ENCODE measurements at regions not wholly inside any gene's neighbourhood (a gene's known extent, or its start where the extent isn't known, plus 50 kb on each side); places are given as distances from the start of the nearest gene placed in this dataset.
"Not testable (repeated sequence)": the region's sequence is repeated elsewhere in the genome, so short reads cannot be mapped to it uniquely, and the experiment has no call there.

DNA sequence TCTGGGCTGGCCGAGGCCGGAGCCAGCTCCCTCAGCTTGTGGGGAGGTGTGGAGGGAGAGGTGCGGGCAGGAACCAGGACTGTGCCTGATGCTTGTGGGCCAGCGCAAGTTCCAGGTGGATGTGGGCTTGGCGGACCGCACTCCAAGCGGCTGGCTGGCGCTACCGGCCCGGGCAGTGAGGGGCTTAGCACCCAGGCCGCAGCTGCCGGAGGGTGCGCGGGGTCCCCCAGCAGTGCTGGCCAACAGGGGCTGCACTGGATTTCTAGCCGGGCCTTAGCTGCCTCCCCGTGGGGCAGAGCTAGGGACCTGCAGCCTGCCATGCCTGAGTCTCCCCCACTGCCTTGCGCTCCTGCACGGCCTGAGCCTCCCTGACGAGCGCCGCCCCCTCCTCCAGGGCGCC is 242.8 kb downstream of the CCSER2 start:
- no peak for DNase-seq

DNA sequence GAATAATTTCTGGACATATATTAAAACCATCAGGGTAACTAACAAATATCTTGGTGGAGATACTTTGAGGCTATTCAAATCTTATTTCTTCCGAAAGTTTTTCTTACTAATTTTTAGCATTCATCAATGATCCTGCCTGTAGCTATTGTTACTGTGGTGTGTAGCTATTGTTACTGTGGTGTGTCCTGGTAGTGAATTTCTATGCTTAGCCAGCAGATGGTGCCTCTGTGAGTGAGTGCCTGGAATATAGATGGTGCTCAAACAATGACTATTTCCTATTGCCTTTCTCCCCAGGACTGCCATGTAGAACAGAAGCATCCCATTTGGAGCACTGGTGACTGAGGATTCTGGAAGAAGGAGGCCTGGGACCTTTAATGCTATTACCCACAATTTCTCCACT is 245.7 kb downstream of the CCSER2 start:
- no peak for DNase-seq

DNA sequence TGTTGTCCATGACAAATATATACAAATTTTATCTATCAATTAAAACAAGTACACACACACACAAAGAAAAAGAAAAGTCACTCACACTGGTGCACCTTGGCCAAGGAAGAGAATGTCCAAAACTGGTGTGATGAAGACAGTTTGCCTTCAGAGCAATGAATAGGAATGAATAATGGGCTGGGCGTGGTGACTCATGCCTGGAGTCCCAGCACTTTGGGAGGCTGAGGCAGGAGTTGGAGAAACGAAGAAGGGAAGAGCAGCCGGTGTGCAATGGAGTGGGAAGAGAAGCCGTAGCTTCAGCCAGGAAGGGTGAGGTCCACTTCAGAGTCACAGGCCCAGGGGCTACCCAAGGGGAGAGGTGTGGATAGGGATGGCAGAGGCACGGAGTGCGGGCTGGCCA is 253.6 kb downstream of the CCSER2 start:
- DNase-seq = no peak

DNA sequence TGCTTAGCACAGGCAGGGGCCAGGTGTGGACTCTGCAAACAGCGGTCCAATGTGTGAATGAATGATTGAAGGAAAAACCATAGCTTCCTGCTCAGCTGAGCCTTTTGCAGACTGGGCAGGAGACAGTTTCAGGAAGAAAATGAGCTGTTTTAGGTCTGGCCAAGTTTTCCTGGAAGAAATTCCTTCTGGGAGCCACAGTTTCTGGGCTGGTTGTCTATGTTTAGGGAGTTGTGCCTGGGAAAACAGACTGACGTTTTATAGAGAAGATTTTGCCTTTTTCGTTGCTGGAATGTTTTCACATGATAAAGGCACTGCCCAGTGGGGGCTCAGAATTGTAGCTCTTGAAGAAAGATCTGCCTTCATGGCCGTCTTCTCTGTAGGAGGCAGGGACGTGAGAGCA is 255.1 kb downstream of the CCSER2 start:
- DNase-seq = no peak

DNA sequence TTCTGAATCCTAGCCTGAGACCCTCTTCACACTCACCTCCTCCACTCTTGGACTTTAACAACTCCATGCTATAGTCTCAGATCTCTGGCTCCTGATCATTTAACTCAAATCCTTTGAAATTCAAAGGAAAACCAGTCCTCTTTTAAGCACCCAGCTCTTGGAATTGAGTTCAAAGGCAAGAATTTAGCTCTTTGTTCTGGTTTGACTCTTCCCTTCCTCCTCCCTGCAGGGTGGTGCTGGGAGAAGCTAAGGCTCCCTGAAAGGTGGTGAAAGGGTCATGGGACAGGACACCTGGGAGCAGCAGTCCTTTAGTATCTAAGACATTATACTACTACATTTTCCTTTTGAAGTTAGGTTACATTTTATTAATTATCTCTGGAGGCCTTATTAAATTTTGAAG is 259.4 kb downstream of the CCSER2 start:
- no peak for DNase-seq

DNA sequence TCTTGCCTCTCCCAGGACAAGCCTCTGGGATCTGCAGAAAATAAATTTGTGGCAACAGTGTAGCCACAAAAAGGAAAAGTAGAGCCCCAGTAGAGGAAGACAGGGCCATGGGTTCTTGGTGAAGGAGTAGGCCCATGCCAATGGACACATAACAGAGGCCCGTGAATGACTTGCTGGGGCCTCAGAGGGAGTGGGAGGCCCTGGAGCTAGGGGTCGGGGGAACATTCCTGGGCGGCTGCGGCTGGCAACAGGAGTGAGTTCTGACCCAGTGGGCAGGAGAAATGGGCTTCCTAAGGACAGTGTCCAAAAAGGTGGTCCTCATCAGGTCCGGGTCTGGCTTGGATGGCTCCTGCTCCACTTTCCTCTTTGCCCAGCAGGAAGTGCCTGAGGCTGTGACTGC is 260.0 kb downstream of the CCSER2 start:
- DNase-seq = no peak

DNA sequence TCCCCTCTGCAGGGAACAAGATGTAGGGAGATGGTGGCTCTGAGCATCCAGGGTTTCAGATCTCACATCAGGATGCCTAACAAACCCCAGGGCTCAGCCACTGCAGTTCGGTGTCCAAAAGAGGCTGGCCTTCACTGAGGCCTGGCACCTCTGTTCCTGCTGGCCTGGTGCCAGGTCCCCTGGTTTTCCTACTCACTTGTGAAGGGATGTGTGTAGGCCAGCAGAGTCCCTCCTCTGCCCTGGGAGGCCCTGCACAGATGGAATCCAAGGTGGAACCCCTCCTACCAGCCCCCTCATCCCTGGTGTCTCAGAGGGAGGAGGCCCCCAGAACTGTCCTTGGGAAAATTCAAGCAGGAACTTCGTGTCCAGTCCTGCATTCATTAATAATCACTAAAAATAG is 260.6 kb downstream of the CCSER2 start:
- no peak for DNase-seq

DNA sequence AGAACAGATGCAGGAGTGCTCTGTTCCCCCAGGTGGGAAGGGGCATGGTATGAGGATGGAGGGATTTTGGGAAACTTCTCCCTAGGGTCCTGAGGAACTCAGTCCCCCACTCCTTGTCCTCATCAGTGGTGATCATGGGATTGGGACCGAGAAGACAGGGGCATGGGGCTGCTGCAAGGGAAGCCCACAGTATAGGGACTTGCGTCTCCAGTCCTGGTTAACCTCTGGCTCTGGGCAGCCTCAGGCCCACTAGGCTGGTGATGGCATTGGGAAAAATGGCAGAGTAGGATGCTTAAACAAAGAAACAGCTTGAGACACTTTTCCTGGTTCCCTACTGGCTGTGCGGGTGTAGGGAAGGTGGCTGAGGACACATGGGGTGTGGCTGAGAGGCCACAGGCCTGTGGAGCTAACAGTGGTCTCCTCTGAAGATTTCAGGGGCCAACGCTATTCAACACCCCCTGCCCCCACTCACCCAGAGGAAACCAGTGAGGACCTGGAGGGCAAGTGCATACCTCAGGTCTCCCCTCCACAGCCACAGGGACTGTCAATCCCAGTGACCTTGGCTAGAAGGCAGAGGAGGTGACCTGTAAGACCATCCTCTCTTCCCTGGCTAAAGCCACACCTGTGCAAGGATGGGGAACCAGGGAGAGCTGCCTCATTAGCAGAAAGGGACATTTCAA is 261.3 kb downstream of the CCSER2 start:
- no peak for DNase-seq

DNA sequence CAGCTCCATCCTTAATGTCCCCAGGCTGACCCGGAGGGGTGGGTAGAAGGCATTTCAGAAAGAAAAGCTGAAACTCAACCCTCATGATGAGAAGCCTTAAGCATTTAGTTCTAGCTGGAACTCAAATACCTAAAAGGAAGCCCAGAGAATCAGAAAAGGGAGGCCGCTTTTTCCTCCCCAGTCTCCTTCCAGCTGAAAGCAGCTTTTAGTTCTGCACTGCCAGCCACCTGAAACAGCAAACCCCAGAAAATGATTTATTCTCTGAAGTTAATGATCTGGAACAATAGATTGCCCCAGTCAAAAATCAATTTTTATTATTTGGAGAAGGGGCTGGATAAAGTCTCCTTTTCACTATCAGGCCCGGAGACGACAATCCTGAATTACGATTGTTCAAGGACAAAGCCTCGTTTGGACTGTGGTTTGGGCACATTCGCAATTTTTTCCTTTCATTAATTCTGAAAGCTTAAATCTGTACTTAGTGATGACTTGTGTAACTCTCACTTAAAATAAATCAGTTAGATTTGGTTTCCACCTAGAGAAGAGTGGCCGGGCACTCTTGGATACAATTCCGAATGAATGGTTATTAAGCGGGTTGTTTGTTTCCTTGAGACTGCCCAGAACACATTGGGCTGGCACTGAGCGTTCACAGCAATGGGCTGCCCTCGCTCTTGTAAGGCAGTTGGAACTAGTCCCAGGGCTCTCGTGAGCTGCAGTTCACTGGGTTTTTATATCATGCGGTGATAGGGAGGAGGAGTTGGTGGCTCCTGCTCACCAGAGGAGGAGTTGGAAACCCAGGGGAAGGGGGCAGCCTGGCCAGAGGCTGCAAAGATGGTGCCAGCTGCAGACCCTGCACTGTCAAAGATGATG is 262.2 kb downstream of the CCSER2 start:
- no peak for DNase-seq

DNA sequence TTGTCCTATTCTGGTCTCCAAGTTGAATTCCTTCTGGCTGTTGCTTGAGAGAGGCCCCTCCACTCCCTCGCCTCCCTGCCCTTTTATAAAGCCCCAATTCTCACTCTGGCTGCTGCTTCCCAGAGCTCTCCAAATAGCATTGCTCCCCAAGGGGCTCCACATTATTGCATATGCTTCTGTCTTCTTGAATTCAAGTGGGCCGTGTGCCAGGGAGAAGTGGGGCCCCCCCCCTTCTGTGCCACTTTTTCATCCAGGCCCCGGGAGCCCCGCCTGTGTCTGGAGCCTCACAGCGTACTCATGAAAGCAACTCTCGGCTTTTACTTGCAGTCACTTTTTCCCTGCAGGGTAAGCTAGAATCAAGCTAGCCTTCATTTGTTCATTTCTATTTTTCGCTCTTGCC is 265.1 kb downstream of the CCSER2 start:
- DNase-seq = no peak

DNA sequence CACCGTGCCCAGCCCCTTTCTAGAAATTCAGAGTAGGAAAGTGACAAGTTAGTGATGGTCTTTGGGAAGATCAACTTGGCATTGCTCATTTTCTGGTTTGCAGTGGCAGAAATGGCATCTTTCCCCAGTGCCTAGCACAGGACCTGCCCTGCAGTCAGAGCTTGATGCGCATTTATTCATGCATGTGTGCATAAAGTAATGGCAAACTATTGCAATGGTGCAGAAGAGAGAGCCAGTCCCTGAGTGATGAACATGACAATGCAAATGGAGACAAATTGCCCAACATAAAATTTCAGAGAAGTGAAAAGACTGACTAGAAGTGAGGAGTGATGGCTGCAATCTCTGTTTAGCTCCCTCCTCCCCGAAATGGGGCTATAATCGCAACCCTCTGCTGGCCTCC is 268.2 kb downstream of the CCSER2 start:
- DNase-seq = no peak

DNA sequence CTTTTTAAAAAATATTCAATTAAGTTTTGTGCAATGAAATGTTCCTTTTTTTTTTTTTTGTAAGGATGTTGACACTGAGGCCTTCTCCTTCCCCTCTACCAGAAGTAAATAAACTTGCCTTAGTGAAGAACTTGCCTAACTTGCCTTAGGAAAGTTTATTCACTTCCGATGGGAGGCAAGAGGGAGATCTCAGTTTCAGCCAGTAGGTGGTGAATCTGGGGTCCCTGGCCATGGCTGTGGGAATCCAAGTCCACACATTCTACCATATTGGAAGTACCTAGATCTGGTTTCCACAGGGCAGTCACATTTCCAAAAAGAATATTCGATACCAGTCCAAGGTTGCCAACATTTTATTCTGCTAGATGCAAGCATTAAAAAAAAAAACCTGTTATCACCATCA is 270.9 kb downstream of the CCSER2 start:
- no peak for DNase-seq

DNA sequence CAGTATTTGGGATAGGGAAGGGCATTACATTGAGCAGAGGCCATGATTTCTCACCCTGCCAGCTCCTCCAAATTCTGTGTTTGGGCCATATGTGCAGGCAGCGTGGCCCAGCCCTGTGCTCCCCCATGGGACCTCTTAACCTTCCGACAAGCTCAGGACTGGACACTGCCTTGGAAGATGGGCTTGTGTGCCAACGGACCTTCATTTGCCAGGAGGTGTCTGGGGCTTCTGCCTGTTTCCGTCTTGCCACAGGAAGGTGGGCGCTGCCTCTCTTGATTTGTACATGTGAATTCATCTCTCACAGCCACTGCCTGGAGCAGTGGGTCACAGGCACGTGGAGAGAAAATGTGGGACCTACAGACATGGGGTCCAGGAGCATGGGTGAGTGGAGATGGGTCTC is 272.6 kb downstream of the CCSER2 start:
- no peak for DNase-seq

DNA sequence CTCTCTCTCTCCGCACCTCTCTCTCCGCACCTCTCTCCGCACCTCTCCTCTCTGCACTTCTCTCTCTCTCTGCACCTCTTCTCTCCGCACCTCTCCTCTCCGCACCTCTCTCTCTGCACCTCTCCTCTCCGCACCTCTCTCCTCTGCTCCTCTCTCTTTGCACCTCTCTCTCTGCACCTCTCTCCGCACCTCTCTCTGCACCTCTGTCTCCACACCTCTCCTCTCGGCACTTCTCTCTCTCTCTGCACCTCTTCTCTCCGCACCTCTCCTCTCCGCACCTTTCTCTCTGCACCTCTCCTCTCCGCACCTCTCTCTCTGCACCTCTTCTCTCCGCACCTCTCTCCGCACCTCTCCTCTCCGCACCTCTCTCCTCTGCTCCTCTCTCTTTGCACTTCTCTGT is 274.2 kb downstream of the CCSER2 start:
- DNase-seq = not testable (repeated sequence)

DNA sequence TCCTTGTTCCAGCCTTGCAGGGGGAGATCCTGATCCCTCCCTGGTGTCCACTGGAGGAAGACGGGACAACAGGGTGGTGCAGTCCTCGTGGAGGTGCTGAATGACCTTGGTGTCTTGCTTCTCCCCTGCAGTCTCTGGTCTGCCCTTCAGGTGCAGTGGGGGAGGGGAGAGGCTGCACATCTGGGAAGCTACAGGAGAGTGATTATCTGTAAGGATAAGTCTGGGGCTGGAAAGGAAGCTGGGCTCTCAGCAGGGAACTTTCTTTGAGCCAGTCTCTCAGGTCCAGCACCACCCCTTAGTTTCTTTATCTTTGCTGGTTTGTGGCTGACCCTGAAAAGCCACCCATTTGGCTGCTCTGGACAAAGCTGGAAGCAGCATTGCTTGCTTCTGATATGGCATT is 275.6 kb downstream of the CCSER2 start:
- DNase-seq = no peak

DNA sequence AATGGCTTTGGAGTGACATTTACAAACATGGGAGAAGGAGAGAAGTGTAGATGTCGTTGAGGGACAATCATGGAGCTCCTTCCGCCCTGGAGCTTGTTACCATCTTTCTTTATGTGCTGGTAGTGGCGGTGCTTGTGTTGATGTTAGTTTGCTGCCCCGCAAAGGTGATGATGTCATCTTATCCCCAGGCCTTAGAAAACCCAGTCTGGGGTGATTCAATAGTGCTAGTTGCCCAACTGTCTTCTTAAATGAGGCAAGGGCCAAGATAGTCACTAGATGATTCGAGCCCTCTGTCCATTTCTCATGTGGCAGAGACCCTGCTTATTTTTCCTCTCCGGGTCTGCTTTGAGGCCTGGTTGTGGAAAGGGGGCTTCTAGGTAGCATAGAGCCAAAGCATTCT is 277.4 kb downstream of the CCSER2 start:
- no peak for DNase-seq

DNA sequence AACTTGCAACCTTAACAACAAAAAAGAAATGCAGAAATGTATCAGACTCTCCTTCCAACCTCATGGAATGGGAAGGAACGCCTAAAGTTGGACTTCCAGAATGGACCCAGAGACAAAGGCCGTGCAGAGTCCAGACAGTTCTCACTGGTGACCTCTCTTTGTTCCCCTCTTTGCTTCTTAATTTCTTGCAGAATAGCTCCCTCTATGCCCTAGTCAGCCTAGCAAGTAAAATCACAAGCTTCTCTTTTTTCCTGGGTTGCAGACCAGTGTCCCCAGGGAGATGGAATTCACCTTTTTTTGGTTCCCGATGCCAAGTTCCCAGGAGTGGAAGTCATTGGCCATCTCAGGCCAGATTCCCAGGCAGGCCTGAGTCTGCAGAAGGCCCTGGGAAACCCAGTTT is 278.0 kb downstream of the CCSER2 start:
- DNase-seq = no peak

DNA sequence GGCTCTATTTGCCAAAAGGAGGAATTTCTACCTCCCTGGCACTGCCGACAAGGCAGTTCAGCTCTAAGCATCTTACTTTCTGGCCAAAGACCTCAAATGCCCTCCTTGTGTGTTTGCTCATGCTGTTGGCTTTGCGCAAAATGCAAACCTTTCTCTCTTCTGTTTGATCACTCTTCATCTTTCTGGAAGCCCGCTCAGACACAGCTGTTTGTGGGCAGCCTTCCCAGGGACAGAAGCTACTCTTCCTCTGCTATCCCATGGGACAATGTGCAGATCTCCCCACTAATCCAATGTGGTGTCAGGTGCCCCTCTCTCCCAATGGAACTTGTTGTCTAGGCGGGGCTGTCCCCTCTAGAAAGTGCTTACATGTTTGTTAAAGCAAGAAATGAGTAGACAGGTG is 278.7 kb downstream of the CCSER2 start:
- no peak for DNase-seq

DNA sequence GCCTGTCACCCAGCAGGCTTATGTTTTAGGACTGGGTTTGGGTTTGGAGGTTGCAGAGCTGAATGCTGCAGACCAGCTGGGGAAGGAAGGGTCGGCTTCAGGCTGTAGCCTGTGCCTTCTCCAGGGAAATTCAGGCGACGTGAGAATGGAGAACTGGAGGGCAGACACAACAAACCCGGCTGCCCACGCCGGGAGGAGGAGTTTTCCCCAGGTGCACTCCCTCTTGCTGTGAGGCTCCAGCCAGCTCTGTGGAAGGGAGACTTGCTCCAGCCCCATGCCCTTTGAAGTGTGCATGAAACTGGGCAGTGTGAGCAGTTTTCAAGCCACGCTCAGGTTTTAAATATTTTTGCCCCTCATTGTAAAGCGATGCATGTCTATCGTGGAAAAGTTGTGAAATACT is 279.1 kb downstream of the CCSER2 start:
- no peak for DNase-seq

DNA sequence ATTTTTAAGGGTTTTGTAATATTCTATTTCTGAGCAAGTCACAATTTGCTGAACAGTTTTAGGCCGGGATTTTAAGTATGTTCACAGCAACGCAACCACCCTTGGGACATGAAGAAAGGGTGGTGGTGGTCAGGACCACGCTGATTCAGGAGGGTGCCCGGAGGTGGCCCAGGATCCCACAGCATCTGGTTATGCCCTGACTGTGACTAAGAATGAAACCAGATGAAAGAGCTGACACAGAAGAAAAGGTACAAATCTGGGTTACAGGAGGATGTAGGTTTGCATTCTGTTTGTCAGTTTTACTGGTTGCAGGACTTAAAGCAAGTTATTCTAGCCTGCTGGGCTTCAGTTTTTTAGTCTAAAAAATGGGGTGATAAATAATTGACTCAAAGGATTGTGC is 279.7 kb downstream of the CCSER2 start:
- DNase-seq = no peak

DNA sequence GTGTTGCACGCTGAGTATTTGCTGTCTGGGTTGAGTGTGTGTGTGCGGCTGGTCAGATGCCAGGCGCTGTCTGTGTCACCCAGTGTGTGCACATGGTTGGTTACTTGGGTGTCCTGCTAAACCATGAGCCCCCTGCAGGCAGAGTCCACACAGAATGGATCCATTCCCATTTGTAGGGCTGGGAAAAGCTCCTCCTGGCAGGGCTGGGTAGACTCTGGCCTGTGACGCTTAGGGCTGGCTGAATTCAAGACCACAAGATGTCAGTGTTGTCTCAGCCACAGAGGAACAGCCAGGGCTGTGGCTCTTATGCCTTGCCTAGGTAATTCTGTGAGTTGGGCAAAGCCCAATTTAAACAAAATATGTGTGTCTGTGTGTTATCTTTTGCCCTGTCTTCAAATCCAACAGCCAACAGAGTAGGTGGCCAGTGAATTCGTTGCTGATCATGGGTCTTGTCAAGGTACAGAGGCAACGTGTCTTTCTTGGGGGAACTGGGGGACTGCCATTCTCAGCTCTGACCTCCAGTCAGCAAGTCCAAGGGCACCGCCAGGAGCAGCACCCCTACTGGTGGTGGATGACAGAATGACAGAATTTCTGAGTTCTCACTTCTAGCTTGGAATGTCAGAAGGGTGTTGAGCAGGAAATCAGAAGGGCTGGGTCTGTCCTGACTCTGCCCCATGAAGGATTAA is 285.1 kb downstream of the CCSER2 start:
- no peak for DNase-seq

DNA sequence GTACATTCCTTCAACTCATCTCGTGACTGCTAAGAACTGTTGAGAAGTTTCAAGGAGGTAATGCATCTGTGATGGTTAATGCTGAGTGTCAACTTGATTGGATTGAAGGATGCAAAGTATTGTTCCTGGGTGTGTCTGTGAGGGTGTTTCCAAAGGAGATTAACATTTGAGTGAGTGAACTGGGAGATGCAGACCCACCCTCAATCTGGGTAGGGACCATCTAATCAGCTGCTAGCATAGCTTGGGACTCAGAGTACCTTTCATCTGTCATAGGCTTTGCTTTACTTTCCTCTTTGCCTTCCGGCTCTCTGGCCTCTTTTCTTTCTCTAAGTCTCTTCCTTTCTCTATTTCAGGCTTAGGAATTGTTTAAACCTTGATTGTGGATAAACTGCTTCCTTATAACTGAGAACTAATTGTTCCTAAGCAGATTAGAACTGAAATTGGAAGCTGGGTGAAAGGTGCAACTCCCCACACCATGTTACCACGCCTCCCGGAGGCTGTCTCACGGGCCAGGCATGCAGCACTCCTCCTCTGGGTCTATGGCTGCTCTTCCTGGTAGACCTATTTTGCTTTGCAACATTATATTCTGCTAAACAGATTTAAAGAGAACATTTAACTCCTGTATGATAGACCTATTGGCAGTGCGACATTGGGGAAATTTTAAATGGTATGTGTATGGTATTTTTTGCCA is 298.2 kb downstream of the CCSER2 start:
- DNase-seq = no peak

DNA sequence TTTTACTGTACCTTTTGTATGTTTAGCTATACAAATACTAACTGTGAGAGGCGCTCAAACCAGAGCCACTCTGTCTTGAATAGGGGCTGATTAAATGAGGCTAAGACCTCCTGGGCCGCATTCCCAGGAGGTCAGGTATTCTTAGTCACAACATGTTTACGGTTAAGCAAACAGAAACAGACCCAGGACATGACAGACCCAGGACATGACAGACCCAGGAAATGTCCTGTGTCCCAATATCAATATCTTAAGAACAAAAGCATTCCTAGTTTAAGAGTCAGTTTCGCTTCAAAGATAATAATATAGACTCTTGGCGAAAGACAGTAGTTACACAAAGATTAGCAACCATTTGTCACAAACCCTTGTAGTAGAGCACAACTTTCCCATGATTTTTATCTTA is 304.5 kb downstream of the CCSER2 start:
- no peak for DNase-seq

DNA sequence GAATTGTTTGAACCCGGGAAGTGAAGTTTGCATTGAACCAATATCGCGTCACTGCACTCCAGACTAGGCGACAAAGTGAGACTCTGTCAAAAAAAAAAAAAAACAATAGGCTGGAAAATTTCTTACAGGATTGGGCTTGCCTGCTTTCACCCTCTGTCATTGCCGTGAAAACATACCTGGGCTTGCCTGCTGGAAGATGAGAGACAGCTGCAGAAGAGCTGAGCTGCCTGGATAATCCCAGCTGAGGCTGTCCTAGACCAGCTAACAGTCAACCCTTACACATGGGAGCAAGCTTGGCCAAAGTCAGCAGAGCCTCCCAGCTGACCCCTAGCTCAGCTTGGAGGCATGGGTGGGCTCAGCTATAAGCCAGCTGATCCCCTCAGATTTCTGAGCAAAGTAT is 306.2 kb downstream of the CCSER2 start:
- DNase-seq = no peak

All from activated CD4-positive, alpha-beta T cell treated with anti-CD3 and anti-CD28 coated beads, Interleukin-2, amount 50 U/mL, for 48 hours (primary cell).